HG02610 (cell line): ENCODE measurements at regions not wholly inside any gene's neighbourhood (a gene's known extent, or its start where the extent isn't known, plus 50 kb on each side); places are given as distances from the start of the nearest gene placed in this dataset.

Experiments used
- ATAC-seq: cut with Tn5 transposase; IDR thresholded peaks from one replicate; pipeline ENCODE4 v1.9.1; 2021; ENCODE audit warnings: mild to moderate bottlenecking, moderate library complexity; ENCODE audit not compliant: unreplicated experiment

DNA sequence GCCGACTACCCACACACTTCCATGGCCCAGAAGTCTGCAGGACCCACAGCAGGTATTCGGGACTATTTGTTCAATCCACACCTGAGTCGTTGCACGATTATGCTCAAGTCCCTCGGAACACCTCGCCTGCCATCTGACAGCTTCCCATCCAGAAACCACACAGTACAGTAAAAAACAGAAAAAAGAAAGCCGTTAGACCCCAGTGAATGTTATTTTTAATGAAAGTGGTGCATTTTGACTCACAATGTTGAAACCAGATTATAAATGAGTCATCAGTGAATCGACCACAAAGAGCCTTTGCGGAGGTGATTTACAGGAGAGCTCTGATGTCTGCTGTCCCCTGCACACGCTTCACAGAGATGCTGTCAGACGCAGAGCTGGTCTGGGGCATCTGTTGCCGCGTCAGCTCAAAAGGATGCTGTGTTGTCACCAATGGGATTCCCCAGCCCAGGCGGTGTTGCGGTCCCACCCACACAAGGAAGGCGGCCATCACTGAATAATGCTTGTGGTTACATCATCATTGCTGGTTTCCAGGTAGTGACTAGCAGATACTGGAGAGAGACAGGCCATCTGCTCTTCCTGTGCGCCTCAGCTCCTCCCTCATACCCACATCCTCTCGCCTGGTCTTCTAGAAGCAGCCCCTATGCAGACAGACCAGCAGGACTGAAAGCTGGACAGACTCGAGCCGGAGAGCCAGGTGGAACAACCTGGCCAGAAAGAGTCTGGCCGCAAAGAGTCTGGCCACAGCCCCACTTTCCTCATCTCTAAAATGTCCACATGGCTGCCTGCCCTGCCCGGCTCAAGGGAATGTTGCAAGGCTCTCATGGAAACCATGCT is 116.8 kb downstream of the TOMM20 start:
- peak; percentile 69 for ATAC-seq

GRCh38 chr1:235011064-235011598 is 117.5 kb downstream of the TOMM20 start:
- ATAC-seq, result peak; percentile 21

DNA sequence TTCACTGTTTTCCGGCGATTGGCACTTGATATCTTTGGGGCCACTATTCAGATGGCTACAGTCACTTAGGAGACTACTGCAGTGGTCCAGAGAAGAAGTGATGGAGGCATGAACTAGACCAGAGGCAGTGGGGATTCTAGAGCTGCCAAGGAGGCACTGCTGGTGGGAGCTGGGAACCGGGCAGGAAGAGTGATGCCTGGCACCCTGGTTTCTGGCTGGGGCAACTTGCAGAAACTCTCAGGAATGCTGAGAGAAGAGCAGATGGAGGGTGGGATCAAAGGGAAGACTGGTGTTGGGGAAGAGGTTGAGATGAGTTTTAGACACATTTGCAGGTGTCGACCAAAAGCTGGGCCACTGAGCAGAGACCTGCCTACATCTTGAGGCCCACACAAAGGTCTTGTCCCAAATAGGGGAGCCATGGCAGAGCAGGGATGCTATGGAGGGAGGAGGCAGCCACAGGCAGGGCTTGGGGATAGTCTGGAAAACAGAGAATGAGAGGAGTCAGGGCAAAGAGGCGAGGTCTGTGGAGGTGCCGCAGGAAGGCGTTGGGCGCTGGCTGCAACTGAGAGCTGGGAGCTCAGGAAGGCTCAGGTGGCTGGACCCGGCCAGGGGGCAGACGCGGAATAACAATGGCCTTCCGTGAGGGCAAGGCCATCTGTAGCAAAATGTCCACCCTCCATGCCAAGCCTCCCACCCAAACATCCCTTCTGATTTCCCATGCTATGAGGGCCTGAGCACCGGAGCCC is 118.9 kb downstream of the TOMM20 start:
- no peak for ATAC-seq

- no peak for ATAC-seq
Observed at GRCh38 chr1:235009074-235009473, 119.6 kb downstream of the TOMM20 start.

DNA sequence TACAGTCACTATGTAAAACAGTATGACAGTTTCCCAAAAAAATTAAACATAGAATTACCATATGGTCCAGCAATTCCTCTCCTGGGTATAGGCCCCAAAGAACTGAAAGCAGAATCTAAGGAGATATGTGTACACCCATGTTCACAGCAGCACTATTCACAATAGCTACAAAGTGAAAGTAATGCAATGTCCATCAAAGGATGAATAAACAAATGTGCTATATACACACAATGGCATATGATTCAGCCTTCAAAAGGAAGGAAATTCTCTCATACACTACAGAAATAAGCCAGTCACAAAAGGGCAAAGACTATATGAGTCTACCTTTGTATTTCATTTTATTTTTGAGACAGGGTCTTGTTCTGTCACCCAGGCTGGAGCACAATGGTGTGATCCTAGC is 120.4 kb downstream of the TOMM20 start:
- ATAC-seq, result no peak

DNA sequence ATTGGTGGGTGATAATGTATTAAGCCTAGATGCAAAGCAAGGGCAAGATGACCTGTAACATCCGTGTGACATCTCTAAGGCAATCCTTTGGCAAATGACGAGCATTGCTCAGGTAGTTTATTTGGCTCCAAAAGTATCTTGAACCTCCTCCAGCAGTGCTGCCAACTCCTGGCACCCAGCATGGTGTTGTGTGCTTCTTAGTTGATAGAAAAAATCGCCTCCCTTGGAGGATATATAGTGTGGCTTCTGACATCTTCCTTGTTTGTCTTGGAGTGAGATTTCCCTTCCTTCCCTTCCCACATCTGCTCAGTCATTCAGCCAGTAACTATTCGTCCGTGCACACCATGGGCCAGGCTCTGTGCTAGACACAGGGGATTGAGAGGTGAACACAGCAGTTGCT is 121.8 kb downstream of the TOMM20 start:
- no peak for ATAC-seq

DNA sequence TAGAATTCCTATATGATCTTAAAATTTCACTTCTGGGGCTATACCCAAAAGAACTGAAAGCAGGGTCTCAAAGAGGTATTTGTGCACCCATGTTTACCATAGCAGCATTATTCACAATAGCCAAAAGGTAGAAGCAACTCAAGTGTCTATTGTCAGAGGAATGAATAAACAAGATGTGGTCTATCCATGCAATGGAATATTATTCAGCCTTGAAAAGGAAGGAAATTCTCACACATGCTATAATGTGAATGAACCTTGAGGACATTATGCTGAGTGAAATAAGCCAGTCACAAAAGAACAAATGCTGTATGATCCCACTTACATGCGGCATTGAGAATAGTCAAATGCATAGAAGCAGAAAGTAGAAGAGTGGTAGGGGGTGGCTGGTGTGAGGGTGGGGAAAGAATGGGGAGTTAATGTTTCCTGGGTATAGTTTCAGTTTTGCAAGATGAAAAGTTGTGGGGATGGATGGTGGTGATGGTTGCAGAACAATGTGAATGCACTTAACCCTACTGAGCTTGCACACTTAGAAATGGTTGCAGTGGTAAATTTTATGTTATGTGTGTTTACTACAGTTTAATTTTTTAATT is 122.4 kb downstream of the TOMM20 start:
- peak; percentile 38 for ATAC-seq

- no peak for ATAC-seq
Observed at GRCh38 chr1:235004840-235005391, 123.7 kb downstream of the TOMM20 start.

- ATAC-seq, result no peak
Observed at GRCh38 chr1:235004276-235004675, 124.4 kb downstream of the TOMM20 start.

DNA sequence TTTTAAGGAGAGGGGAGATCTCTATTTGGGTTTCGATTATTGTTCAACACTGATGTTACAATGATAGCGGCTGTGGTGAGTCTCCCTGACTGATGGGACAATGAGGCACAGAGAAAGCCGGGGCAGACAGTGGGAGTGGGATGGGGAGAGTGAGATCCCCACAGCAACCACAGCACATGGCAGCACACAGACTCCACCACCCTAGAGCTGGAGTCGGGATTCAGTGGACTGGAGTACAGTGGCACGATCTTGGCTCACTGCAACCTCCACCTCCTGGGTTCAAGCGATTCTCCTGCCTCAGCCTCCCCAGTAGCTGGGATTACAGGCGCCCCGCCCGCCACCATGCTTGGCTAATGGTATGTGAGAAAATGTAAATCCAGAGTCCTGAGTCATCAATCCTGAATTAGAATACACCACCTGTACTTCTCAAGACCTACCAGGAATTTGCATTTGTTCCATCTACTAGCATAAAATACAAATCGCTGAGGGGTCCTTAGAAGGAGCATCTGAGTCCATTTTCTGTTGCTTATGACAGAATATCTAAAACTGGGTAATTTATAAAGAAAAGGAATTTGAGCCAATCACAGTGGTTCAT is 125.8 kb downstream of the TOMM20 start:
- no peak for ATAC-seq

GRCh38 chr1:234999513-234999940 is 129.1 kb downstream of the TOMM20 start:
- ATAC-seq, result no peak

GRCh38 chr1:234997896-234998741 is 130.5 kb downstream of the TOMM20 start:
- ATAC-seq, result no peak

- ATAC-seq, result no peak
Observed at GRCh38 chr1:234997201-234997895, 131.3 kb downstream of the TOMM20 start.

DNA sequence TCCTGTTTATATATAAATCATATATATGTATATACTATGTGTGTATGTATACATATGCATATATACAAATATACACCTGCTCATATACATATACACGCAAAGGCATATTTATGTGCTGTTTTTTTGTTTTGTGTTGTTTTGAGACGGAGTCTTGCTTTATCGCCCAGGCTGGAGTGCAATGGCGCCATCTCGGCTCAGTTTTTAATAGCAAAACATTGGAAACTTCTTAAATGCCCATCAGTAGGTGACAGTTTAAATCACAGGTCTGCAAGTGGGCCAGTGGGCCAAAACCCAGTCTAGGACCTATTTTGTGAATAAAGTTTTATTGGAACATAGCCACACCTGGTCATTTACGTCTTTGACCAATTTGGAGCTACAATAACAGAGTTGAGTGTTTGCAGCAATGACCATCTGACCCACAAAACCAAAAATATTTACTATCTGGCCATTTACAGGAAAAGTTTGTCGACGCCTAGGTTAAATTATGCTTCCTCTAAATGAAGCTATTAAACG is 132.3 kb downstream of the TOMM20 start:
- ATAC-seq, result no peak

- ATAC-seq, result no peak
Observed at GRCh38 chr1:234994436-234995295, 134.0 kb downstream of the TOMM20 start.

- ATAC-seq, result no peak
Observed at GRCh38 chr1:234992065-234992464, 136.6 kb downstream of the TOMM20 start.

DNA sequence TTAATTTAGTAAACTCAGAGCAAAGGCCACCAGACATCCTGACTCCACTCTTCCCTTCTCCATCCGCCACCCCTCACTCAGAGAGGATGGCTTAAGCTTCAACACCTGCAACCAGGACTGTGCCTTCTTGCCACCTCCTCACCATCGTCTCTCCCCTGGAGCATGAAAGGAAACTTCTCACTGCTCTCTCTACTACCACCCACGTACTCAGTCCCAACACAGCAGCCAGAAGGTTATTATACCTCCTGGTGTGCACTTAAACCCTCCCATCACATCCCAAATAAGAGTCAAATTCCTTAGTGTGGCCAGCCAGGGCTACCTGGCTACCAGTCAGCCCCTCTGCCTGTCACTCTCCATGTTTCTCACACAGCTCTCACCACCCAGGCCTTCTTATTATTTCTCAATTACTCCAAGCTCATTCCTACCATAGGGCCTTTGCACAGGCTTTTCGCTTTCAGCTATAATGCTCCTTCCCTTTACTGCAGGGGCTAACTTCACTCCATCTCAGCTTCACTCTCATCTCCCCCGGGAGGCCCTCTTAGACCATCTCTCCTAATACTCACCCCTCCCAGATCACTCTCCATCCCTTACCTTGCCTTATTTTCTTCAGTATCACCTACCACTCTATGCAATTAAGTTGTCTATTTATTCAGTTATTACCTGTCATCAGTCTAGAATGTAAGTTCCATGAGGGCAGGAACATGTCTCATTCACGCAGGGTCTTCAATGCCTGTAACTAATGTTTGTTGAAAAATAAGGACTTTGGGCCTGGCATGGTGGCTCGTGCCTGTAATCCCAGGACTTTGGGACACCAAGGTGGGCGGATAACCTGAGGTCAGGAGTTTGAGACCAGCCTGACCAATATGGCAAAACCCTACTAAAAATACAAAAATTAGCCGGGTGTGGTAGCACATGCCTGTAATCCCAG is 137.5 kb downstream of the TOMM20 start:
- ATAC-seq, result no peak
